Psoas muscle (tissue), 7 donors: ENCODE measurements at regions not wholly inside any gene's neighbourhood (a gene's known extent, or its start where the extent isn't known, plus 50 kb on each side); places are given as distances from the start of the nearest gene placed in this dataset.

Experiments used
- ATAC-seq, 4 donors: fragments of 200-7000 bp; cut with Tn5 transposase; one replicate each; pipeline ENCODE4 v1.9.1; 2020; ENCODE audit warnings: moderate library complexity in 3 of 4, mild to moderate bottlenecking in 2 of 4
- DNase-seq, 2 donors: peaks; one replicate each; pipeline ENCODE4 v3.0.0-alpha.2; 2020
- H3K27ac ChIP-seq: fragments of 200-600 bp; one replicate; pipeline ENCODE4 v1.8.0; 2022
- H3K27me3 ChIP-seq, 3 donors: fragments of 200-600 bp in 1 of 3; one replicate each; pipeline versions ENCODE4 v1.6.1 to v1.8.0; 2013 to 2022; ENCODE audit warnings: low read length in 2 of 3, mild to moderate bottlenecking in 2 of 3, moderate library complexity in 1 of 3; ENCODE audit not compliant: insufficient read depth in 3 of 3
- H3K36me3 ChIP-seq, 2 donors: fragments of 200-600 bp in 1 of 2; one replicate each; pipeline versions ENCODE4 v1.6.1 to v1.8.0; 2013 to 2022; ENCODE audit warnings: low read depth in 1 of 2, mild to moderate bottlenecking in 1 of 2, moderate library complexity in 1 of 2; ENCODE audit not compliant: insufficient read depth in 1 of 2
- H3K4me1 ChIP-seq: fragments of 200-600 bp; one replicate; pipeline ENCODE4 v1.8.0; 2022
- H3K4me3 ChIP-seq: fragments of 200-600 bp; one replicate; pipeline ENCODE4 v1.8.0; 2022; ENCODE audit warnings: mild to moderate bottlenecking
- H3K9me3 ChIP-seq: fragments of 200-600 bp; one replicate; pipeline ENCODE4 v1.8.0; 2022
- CTCF ChIP-seq: fragments of 200-600 bp; IDR thresholded peaks from one replicate; pipeline ENCODE4 v1.8.0; 2022; ENCODE audit warnings: antibody characterized with exemption
- WGBS, 3 donors: extraction: QIAGEN DNeasy Blood & Tissue Kit; methylation state at CpG; one replicate each; pipeline versions ENCODE4 v1.1.6 to v1.1.7; 2013; 5-methylcytosine and 5-hydroxymethylcytosine counted together
- intact Hi-C, 2 donors: fragments of 100-400 bp; cut with DNase I; formaldehyde crosslinking; loops; one replicate each; pipeline versions ENCODE4 v1.11.0 to v1.14.2; 2022
- donor health status: healthy with polysubstance abuse.
- donor health status: DM: no; HTN: no; CAD: no; lungs with moderate emphysema.
- donor health status: Bipolar disorder and iron deficiency.
- donor health status: healthy.
- donor health status: DM: yes; HTN: yes; CAD: no.
- donor health status: DM: no; HTN: no; CAD: no.
- donor health status: DM: yes; HTN: yes; CAD: no.

GRCh38 chr4:27514711-27515110 is 654.1 kb downstream of the STIM2 start:
- TF ChIP-seq CTCF, result no peak
- 68 to 79% (median 71%) methylated on average over 2 of the region's 2 CpGs for WGBS, 3 donors
- DNase-seq (no peak), ATAC-seq (no peak)
- no peaks in the 10 kb centered on the region for H3K9me3 ChIP-seq
- H3K27ac ChIP-seq, result no peak overlapping the region
- H3K4me1 ChIP-seq, result no peaks in the 10 kb centered on the region
- intact Hi-C loops, result no loop called here
- no peaks in the 10 kb centered on the region for H3K36me3 ChIP-seq
- H3K4me3 ChIP-seq, result no peak overlapping the region
- H3K27me3 ChIP-seq, result no peaks in the 10 kb centered on the region

- WGBS, 3 donors, result 64 to 78% (median 64%) methylated on average over 2 of the region's 2 CpGs
Measured at GRCh38 chr4:27515140-27515539, 654.5 kb downstream of the STIM2 start.

GRCh38 chr4:27518876-27519275 is 658.2 kb downstream of the STIM2 start:
- H3K4me3 ChIP-seq, result no peak overlapping the region
- no peak for TF ChIP-seq CTCF
- ATAC-seq (no peak), DNase-seq (no peak)
- intact Hi-C loops, result no loop called here
- no peaks in the 10 kb centered on the region for H3K9me3 ChIP-seq
- H3K4me1 ChIP-seq, result no peaks in the 10 kb centered on the region
- 28 to 39% (median 37%) methylated on average over 2 of the region's 2 CpGs for WGBS, 3 donors
- H3K27ac ChIP-seq, result no peak overlapping the region
- no peaks in the 10 kb centered on the region for H3K27me3 ChIP-seq
- no peaks in the 10 kb centered on the region for H3K36me3 ChIP-seq

More at GRCh38 chr4:27515140-27515539, 654.5 kb downstream of the STIM2 start:
- Histone ChIP-seq H3K9me3 (no peaks in the 10 kb centered on the region), H3K27me3 (no peaks in the 10 kb centered on the region), H3K27ac (no peak overlapping the region), H3K4me3 (no peak overlapping the region), H3K4me1 (no peaks in the 10 kb centered on the region), H3K36me3 (no peaks in the 10 kb centered on the region)
- intact Hi-C loops, result no loop called here
- ATAC-seq (no peak), DNase-seq (no peak)
- TF ChIP-seq CTCF, result no peak

GRCh38 chr4:27524224-27524623 is 663.6 kb downstream of the STIM2 start:
- H3K27ac ChIP-seq, result no peak overlapping the region
- intact Hi-C loops, result no loop called here
- no peaks in the 10 kb centered on the region for H3K4me1 ChIP-seq
- WGBS, 3 donors, result 63 to 82% (median 79%) methylated on average over 2 of the region's 2 CpGs
- no peaks in the 10 kb centered on the region for H3K9me3 ChIP-seq
- ATAC-seq (no peak), DNase-seq (no peak)
- H3K4me3 ChIP-seq, result no peak overlapping the region
- TF ChIP-seq CTCF, result no peak
- H3K27me3 ChIP-seq, result no peaks in the 10 kb centered on the region
- no peaks in the 10 kb centered on the region for H3K36me3 ChIP-seq

- 29 to 44% (median 37%) methylated on average over 1 of the region's 1 CpG for WGBS, 3 donors
- H3K9me3 ChIP-seq, result no peaks in the 10 kb centered on the region
- TF ChIP-seq CTCF, result no peak
- H3K27me3 ChIP-seq, result no peaks in the 10 kb centered on the region
- no peak for ATAC-seq
- no peak for DNase-seq
- H3K36me3 ChIP-seq, result no peaks in the 10 kb centered on the region
- H3K4me1 ChIP-seq, result no peaks in the 10 kb centered on the region
- intact Hi-C loops, result no loop called here
- H3K27ac ChIP-seq, result no peak overlapping the region
- no peak overlapping the region for H3K4me3 ChIP-seq
Measured at GRCh38 chr4:27534488-27534887, 673.8 kb downstream of the STIM2 start.
